GM12874 (cell line): ENCODE measurements at regions not wholly inside any gene's neighbourhood (a gene's known extent, or its start where the extent isn't known, plus 50 kb on each side); places are given as distances from the start of the nearest gene placed in this dataset.

Experiments used
- TF ChIP-seq, protein P1 (sequence below): IDR thresholded peaks from 2 replicates; pipeline ENCODE4 v1.5.1; 2011; ENCODE audit warnings: low read depth, mild to moderate bottlenecking, control low read depth, low read length, moderate library complexity; ENCODE audit not compliant: insufficient read depth

DNA sequence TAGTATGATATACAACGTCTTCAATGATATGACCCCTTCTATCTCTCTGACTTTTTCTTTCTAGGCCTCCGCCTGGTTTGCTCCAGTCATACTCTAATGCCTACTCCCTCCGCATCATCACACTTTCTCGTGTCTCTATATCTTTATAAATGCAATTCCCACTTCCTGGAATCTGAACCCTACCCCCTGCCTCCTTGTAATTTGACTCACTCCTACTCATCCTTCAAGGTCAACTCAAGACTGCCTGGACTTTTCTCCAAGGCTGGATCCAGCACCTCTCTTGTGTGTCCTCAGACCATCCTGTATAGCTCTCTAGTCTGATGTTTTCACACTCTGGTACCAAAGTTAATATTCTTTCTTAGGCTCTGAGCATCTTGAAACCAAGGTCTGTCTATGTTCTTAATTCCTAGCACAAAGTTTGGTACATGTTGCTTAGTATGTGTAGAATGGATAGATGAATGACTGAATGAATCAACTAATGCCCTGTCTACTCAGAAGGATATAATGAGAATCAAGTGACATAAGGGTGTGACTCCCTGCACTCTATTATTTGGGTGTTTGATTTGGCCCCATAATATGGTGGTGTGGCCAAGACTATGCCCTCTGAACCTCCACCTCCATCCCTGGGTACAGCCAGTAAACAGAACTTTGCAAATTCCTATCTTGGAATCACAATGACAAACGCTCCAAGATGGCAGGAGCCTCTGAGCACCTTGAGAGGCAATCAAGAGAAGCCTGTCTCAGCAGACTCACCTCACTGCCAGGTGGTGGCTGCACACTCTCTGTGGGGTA, 74.3 kb upstream of the SERP2 start:
- TF ChIP-seq, protein P1, sequence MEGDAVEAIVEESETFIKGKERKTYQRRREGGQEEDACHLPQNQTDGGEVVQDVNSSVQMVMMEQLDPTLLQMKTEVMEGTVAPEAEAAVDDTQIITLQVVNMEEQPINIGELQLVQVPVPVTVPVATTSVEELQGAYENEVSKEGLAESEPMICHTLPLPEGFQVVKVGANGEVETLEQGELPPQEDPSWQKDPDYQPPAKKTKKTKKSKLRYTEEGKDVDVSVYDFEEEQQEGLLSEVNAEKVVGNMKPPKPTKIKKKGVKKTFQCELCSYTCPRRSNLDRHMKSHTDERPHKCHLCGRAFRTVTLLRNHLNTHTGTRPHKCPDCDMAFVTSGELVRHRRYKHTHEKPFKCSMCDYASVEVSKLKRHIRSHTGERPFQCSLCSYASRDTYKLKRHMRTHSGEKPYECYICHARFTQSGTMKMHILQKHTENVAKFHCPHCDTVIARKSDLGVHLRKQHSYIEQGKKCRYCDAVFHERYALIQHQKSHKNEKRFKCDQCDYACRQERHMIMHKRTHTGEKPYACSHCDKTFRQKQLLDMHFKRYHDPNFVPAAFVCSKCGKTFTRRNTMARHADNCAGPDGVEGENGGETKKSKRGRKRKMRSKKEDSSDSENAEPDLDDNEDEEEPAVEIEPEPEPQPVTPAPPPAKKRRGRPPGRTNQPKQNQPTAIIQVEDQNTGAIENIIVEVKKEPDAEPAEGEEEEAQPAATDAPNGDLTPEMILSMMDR, result no peak

DNA sequence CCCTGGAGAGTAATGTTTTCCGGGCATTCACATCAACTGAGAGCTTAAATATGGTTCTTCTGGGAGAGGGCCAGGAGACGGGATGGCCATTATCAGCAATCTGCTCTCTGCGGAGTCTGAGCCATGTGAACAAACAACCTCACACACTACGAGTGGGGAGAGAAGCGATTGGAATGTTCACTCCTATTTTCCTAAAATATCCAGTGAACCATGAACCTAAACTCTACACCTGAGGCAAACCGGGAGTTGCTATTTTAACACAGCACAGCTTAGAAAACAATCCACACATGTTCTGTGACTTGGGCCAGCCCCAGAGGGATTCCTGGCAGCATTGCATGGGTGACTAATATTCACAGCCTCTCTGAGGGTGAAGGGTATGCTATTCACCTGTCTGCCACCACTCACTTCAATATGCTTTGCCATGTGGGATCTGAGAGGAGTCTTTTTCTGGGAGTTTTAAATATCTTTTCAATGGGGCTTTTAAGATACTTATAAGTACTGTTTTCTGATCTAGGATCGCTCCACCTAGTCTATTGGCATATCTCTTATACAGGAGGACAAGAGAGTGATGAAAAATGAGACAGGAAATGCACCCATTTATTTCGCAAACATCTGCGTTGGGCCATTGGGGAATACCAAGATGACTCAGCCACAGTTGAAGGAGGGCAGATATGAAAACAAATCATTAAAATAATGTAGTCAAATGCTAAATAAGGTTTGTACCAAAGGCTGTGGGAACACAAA, 72.6 kb upstream of the SERP2 start:
- TF ChIP-seq, protein P1, result no peak

DNA sequence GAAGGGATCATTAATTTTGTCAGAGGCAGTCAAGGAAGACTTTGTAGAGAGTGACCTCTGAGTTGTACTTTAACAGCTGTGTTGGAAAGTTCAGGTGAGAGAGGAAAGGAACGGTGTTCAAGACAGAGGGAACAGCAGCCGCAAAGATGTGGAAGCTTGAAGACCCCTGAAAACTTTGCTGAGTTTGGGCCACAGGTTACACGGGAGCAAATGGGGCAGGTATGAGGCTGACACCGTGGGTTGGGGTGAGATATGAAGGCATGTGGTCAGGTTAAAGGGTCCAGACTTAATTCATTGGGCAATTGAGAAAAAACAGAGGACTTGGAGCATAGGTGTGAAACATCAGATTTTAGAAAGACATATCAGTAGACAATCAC, 72.0 kb upstream of the SERP2 start:
- TF ChIP-seq, protein P1, result no peak

DNA sequence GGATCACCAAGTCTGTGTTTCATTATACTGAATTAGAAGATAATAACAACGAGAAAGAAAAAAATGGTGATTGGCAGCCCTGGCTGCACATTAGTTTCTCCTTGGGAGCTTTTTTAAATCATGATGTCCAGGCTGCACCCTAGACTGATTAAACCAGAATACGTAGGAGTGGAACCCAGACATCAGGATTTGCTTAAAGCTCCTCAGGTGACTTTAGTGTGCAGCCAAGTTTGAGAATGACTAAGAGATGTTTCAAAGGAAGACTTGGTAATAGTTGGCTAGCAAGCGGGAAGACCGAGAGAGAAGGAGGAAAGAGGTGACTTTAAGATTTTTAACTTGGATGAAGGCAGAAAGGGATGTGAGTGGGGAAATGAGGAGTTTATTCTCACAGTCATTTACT, 71.4 kb upstream of the SERP2 start:
- TF ChIP-seq, protein P1, result no peak

DNA sequence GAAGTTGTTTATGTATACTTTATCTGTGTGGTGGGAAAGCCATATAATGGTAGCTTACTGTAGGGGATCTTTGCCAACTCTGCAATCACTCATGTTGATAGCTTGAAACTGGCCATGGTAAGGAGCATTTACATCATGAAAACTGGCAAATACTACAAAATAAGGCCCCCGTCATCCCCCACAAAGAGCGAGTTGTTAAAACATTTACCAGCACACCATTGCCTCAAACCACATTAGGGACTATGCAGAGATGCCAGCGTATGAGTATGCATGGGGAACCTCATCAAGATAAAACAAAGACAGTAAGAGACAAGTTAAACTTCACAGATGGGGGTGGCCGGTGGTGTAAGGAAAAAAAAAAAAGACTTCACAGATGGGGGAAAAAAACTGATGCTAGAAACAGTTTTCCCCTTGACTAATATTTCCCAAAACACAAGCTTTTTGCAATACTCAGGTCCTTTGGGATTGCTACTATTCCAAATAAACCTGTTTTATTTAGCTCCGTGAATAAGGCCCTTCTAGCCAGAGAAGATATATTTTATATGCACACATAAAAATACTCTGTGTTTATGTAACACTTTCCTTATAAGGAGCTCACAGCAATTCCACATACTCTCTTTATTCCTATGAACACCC, 70.6 kb upstream of the SERP2 start:
- TF ChIP-seq, protein P1, result no peak

DNA sequence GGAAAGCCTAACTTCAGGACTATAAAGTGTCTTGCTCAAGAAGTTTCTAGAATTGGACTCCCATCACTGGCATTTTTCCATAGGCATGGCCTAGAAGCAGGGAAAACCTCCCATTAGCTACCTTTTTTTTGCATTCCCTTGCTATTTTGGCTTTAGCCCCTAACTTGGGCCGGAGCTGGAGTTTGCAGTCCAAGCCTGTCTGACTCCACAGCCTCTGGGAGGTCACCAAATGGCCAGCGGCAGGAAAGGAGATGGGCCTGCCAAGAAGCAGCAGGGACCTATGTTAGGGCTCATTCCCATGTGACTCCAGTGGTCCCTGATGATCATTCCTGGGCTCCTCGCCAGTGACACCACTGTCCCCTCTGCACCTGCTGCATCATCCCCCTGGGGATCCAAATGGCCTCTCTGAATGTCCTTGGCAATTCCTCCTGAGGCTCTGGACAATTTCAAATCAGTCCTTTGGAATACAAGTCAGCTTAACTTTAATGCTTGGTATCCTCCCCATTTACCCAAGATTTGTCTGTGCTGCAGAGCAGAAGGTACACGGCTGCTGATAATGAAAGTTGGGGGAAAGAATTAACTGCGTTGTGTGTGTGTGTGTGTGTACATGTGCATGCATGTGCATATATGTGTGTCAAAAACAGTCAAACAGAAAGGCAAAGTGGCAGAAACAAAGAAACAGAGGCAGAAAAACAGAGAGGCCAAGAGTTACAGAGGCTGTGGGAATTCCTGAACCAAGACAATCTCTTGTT, 69.8 kb upstream of the SERP2 start:
- TF ChIP-seq, protein P1, result no peak

DNA sequence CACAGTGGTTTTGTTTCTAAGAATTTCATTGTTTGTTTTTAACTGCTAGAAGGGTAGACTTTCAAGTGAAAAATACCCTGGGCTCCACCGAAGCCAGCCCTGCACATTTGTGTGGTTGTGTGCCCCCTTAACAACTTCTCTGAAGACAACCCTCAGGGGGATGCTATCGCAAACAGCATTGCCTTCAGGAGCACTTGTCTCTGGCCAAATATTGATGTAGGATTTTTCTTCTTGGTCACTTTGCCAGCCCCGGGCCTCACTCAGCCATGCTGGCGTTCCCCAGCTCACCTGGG, 69.2 kb upstream of the SERP2 start:
- TF ChIP-seq, protein P1, result no peak
